Thyroid gland (tissue), 4 donors: ENCODE measurements at regions not wholly inside any gene's neighbourhood (a gene's known extent, or its start where the extent isn't known, plus 50 kb on each side); places are given as distances from the start of the nearest gene placed in this dataset.

Source experiments
- DNase-seq, 2 donors: peaks; one replicate each; pipeline ENCODE4 v3.0.0-alpha.2; 2019
- H3K27ac ChIP-seq, 3 donors: fragments of 200-600 bp; sonication (generic); 1 replicate in 2 of 3; 2 replicates in 1 of 3; pipeline ENCODE4 v1.5.1; 2016 to 2019; ENCODE audit warnings: mild to moderate bottlenecking in 1 of 3, moderate library complexity in 1 of 3
- H3K27me3 ChIP-seq: fragments of 200-600 bp; sonication (generic); one replicate; pipeline ENCODE4 v1.5.1; 2019
- H3K36me3 ChIP-seq, 2 donors: fragments of 200-600 bp; sonication (generic); one replicate each; pipeline ENCODE4 v1.5.1; 2016 to 2019
- H3K4me1 ChIP-seq, 2 donors: fragments of 200-600 bp; sonication (generic); one replicate each; pipeline ENCODE4 v1.5.1; 2017 to 2019
- H3K4me3 ChIP-seq, 3 donors: fragments of 200-600 bp; sonication (generic); replicated peaks in 1 of 3; 1 replicate in 2 of 3; 2 replicates in 1 of 3; pipeline ENCODE4 v1.5.1; 2016; ENCODE audit warnings: mild to moderate bottlenecking in 1 of 3
- H3K9me3 ChIP-seq: fragments of 200-600 bp; sonication (generic); one replicate; pipeline ENCODE4 v1.5.1; 2017
- CTCF ChIP-seq, 6 experiments: fragments of 200-600 bp in 3 of 6; fragments of 450-650 bp in 3 of 6; sonication (generic) in 3 of 6; IDR thresholded peaks; one replicate each; pipeline ENCODE4 v1.5.1; 2016 to 2019; ENCODE audit warnings: antibody characterized with exemption in 6 of 6, mild to moderate bottlenecking in 2 of 6, inconsistent platforms in 1 of 6, moderate library complexity in 1 of 6
- POLR2A ChIP-seq, 2 donors: fragments of 450-650 bp; IDR thresholded peaks; one replicate each; pipeline ENCODE4 v1.6.1; 2017; ENCODE audit warnings: antibody characterized with exemption in 2 of 2, mild to moderate bottlenecking in 2 of 2, moderate library complexity in 1 of 2
- WGBS, 2 donors: methylation state at CpG; one replicate each; pipeline ENCODE4 v1.1.5; 2017; 5-methylcytosine and 5-hydroxymethylcytosine counted together
- intact Hi-C: fragments of 100-400 bp; cut with DNase I; formaldehyde crosslinking; loops from one replicate; pipeline ENCODE4 v1.15.1; 2023

- no peak for DNase-seq
- H3K9me3 ChIP-seq, result no peaks in the 10 kb centered on the region
- no peaks in the 10 kb centered on the region for H3K36me3 ChIP-seq
- no peak overlapping the region for H3K4me3 ChIP-seq
- H3K27me3 ChIP-seq, result no peaks in the 10 kb centered on the region
- TF ChIP-seq CTCF (IDR thresholded peaks at IDR 0.05) (no peak), POLR2A (IDR thresholded peaks at IDR 0.05) (no peak)
- intact Hi-C loops, result no loop called here
- peaks cover 12% of the 10 kb centered on the region in 2 donors for H3K4me1 ChIP-seq
- 71 to 75% methylated on average over 2 of the region's 2 CpGs for WGBS, 2 donors
- no peak overlapping the region for H3K27ac ChIP-seq
Observed at GRCh38 chr3:130841357-130841756, 52.5 kb upstream of the ATP2C1 start.

- no peak for DNase-seq
- peaks cover 12% of the 10 kb centered on the region in 2 donors for H3K4me1 ChIP-seq
- H3K9me3 ChIP-seq, result no peaks in the 10 kb centered on the region
- H3K4me3 ChIP-seq, result no peak overlapping the region
- intact Hi-C loops, result no loop called here
- WGBS, 2 donors, result 52 to 79% methylated on average over 1 of the region's 1 CpG
- no peak overlapping the region for H3K27ac ChIP-seq
- TF ChIP-seq CTCF (IDR thresholded peaks at IDR 0.05) (no peak), POLR2A (IDR thresholded peaks at IDR 0.05) (no peak)
- H3K36me3 ChIP-seq, result no peaks in the 10 kb centered on the region
- no peaks in the 10 kb centered on the region for H3K27me3 ChIP-seq
Observed at GRCh38 chr3:130843441-130843840, 50.4 kb upstream of the ATP2C1 start.
